ENCODE measurements at regions not wholly inside any gene's neighbourhood (a gene's known extent, or its start where the extent isn't known, plus 50 kb on each side); places are given as distances from the start of the nearest gene placed in this dataset.
A peak's percentile ranks its signal among the peaks of the same experiment; 100 is the strongest.

DNA sequence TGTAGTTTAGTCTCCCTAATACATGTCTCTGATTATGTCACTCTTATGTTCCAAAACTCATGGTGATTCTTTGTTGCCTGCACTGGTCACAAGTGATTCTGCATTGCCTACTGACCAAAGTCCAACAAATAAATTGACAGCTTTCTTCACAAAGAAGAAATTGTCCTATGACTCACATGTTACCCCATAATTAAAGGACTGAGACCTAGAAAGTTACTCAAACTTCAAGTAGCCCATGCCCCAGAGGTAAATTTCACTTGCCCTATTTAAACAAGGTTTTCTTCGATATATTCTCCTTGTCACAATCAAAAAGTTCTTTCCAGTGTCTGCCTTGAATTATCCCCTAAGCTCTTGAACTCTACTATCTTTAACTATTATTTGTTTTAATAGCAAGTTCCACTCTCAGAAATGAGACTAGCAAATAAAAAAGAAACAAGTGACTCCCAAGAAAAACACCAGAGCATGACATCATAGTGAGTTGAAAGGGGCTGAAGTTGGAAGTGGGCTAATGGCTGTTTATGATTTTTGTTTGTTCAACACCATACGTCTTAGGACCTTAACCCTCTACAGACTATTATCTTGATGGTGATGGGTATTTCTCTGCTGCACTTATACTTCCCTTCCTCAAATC lies 94.5 kb upstream of the BLID start:
- H3K27me3 Mint-ChIP-seq, result peaks cover 9% of the 10 kb centered on the region
- H3K27ac Mint-ChIP-seq, result no peak overlapping the region
- no peaks in the 10 kb centered on the region for H3K9me3 Mint-ChIP-seq
- DNase-seq, result no peak
- POLR2A ChIA-PET, result no interaction called here
- CTCF ChIA-PET, result no interaction called here
- H3K4me3 Mint-ChIP-seq, result no peak overlapping the region
- H3K4me1 Mint-ChIP-seq, result no peaks in the 10 kb centered on the region
- no peaks in the 10 kb centered on the region for H3K36me3 Mint-ChIP-seq (ENCODE audit: low read depth)

DNA sequence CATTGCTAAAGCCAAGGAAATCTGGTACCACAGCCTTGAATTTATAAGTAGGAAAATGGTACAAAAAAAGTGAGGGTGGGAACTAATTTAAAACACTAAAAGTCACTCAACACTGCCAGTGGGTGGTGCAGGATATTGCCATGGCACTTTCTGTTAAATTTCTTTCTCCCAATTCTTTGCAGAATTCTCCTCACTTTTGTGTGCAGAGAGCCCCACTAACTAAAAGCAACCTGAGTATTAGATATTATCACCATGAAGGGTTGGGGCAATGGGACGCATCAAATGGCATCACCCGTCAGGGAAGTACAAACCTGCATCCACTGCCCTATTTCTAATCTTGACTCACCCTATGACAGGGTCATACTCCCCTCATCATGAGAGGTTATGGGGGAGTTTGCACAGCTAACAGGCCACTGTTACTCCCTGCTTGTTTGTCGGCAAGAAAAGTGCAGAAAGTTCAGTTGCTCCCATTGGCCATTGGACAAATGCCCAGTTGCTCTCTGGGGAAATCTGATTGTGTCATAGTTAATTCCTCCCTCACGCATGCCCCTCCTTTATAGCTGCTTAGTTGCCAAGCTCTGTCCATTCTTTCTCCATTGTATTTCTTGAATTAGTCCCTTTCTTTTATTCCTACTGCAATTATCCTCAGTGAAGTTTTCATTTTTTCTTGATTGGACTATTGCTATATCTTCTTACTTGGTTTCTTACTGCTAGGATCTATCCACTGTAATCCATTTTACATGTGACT lies 93.8 kb upstream of the BLID start:
- POLR2A ChIA-PET, result no interaction called here
- no peaks in the 10 kb centered on the region for H3K4me1 Mint-ChIP-seq
- no peak overlapping the region for H3K27ac Mint-ChIP-seq
- no peaks in the 10 kb centered on the region for H3K9me3 Mint-ChIP-seq
- DNase-seq, result no peak
- CTCF ChIA-PET, result no interaction called here
- H3K4me3 Mint-ChIP-seq, result no peak overlapping the region
- peaks cover 10% of the 10 kb centered on the region for H3K27me3 Mint-ChIP-seq
- no peaks in the 10 kb centered on the region for H3K36me3 Mint-ChIP-seq (ENCODE audit: low read depth)

- no peak overlapping the region for H3K27ac Mint-ChIP-seq
- DNase-seq, result no peak
- CTCF ChIA-PET, result no interaction called here
Observed at GRCh38 chr11:122207921-122208764, 92.1 kb upstream of the BLID start.

DNA sequence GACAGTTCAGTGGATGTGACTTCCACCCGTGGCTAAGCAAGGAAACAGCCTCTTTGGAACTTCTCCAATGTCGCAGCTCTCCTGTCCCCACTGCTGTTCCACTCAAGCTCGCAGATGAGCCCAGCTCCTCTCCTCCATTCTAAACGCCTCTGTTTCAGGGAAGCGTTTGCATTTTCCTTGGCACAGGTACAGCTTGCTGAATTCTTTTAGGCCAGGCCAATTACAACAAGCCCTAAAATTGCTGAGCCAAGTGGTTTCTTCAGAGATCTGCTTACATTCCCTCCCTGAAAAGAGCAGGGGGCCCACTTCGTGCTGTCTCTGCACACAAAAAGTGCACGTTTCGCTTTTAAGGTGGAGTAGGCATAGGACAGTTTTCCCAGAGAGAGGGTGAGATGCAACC lies 91.5 kb upstream of the BLID start:
- Mint-ChIP-seq H3K36me3 (ENCODE audit: low read depth) (no peaks in the 10 kb centered on the region), H3K4me1 (no peaks in the 10 kb centered on the region), H3K4me3 (no peak overlapping the region), H3K9me3 (no peaks in the 10 kb centered on the region), H3K27ac (no peak overlapping the region), H3K27me3 (peaks cover 15% of the 10 kb centered on the region)
- POLR2A ChIA-PET, result no interaction called here
- DNase-seq, result no peak
- CTCF ChIA-PET, result no interaction called here

More at GRCh38 chr11:122207921-122208764, 92.1 kb upstream of the BLID start:
- POLR2A ChIA-PET, result no interaction called here
- Mint-ChIP-seq H3K9me3 (no peaks in the 10 kb centered on the region), H3K4me1 (no peaks in the 10 kb centered on the region), H3K36me3 (ENCODE audit: low read depth) (no peaks in the 10 kb centered on the region), H3K27me3 (peaks cover 10% of the 10 kb centered on the region), H3K4me3 (no peak overlapping the region)

GRCh38 chr11:122205036-122205435 lies 89.0 kb upstream of the BLID start:
- ChIA-PET CTCF (interaction anchor here (1.6 kb wide), 1 partner anchor 300 kb away, joined by 3 read pairs; no protein-coding TSS in a partner anchor), POLR2A (no interaction called here)
- H3K27me3 Mint-ChIP-seq, result peaks cover 16% of the 10 kb centered on the region
- no peaks in the 10 kb centered on the region for H3K36me3 Mint-ChIP-seq (ENCODE audit: low read depth)
- no peaks in the 10 kb centered on the region for H3K9me3 Mint-ChIP-seq
- H3K4me3 Mint-ChIP-seq, result no peak overlapping the region
- no peak for DNase-seq
- H3K4me1 Mint-ChIP-seq, result no peaks in the 10 kb centered on the region
- H3K27ac Mint-ChIP-seq, result no peak overlapping the region

GRCh38 chr11:122204206-122204605 lies 88.2 kb upstream of the BLID start:
- DNase-seq, result no peak
- Mint-ChIP-seq H3K36me3 (ENCODE audit: low read depth) (no peaks in the 10 kb centered on the region), H3K4me3 (no peak overlapping the region), H3K9me3 (no peaks in the 10 kb centered on the region), H3K4me1 (no peaks in the 10 kb centered on the region), H3K27ac (no peak overlapping the region), H3K27me3 (peaks cover 16% of the 10 kb centered on the region)
- ChIA-PET CTCF (interaction anchor here (1.1 to 1.6 kb wide), 4 partner anchors 10 to 547 kb away, joined by 3 to 6 read pairs (median 3); no protein-coding TSS in a partner anchor), POLR2A (no interaction called here)

- H3K27ac Mint-ChIP-seq, result no peak overlapping the region
- no peaks in the 10 kb centered on the region for H3K9me3 Mint-ChIP-seq
- POLR2A ChIA-PET, result interaction anchor here (1.5 kb wide), 1 partner anchor 12 kb away, joined by 6 read pairs; no protein-coding TSS in a partner anchor
- no peaks in the 10 kb centered on the region for H3K36me3 Mint-ChIP-seq (ENCODE audit: low read depth)
- no peak overlapping the region for H3K4me3 Mint-ChIP-seq
- peak; percentile 35 for DNase-seq
- CTCF ChIA-PET, result interaction anchor here (1.1 to 1.7 kb wide), 6 partner anchors 8 to 549 kb away, joined by 3 to 10 read pairs (median 4); no protein-coding TSS in a partner anchor
- no peaks in the 10 kb centered on the region for H3K4me1 Mint-ChIP-seq
- peaks cover 13% of the 10 kb centered on the region for H3K27me3 Mint-ChIP-seq
Observed at GRCh38 chr11:122202951-122203456, 87.0 kb upstream of the BLID start.

- Mint-ChIP-seq H3K27me3 (peaks cover 15% of the 10 kb centered on the region), H3K4me3 (no peak overlapping the region), H3K36me3 (ENCODE audit: low read depth) (no peaks in the 10 kb centered on the region), H3K9me3 (no peaks in the 10 kb centered on the region), H3K27ac (no peak overlapping the region), H3K4me1 (no peaks in the 10 kb centered on the region)
- ChIA-PET POLR2A (interaction anchor here (1.5 kb wide), 1 partner anchor 12 kb away, joined by 6 read pairs; no protein-coding TSS in a partner anchor), CTCF (interaction anchor here (1.1 to 1.7 kb wide), 4 partner anchors 13 to 548 kb away, joined by 3 to 10 read pairs (median 4); no protein-coding TSS in a partner anchor)
- DNase-seq, result no peak
Observed at GRCh38 chr11:122202161-122202950, 86.3 kb upstream of the BLID start.

- Mint-ChIP-seq H3K27ac (no peak overlapping the region), H3K4me3 (no peak overlapping the region), H3K27me3 (peaks cover 11% of the 10 kb centered on the region), H3K4me1 (no peaks in the 10 kb centered on the region), H3K9me3 (no peaks in the 10 kb centered on the region), H3K36me3 (ENCODE audit: low read depth) (no peaks in the 10 kb centered on the region)
- no peak for DNase-seq
- POLR2A ChIA-PET, result no interaction called here
- CTCF ChIA-PET, result interaction anchor here (0.6 kb wide), 2 partner anchors 14 to 546 kb away, joined by 3 read pairs; no protein-coding TSS in a partner anchor
Observed at GRCh38 chr11:122201106-122201505, 85.1 kb upstream of the BLID start.

DNA sequence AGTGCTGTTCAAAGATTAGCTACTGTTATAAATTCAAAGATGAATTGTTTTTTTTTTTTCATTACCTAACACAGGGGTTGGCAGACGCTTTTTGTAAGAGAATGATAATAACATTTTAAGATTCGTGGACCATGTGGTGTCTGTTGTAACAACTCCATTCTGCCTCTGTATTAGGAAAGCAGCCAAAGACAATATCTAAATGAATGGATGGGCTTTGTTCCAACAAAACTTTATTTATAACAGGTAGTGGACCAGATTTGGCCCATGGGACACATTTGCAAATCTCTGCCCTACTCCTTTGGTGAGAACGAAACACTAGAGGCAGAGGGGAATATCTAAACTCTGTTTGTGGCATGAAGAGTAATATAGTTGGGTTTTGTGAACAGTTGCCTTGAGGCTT lies 83.6 kb upstream of the BLID start:
- Mint-ChIP-seq H3K4me3 (no peak overlapping the region), H3K4me1 (no peaks in the 10 kb centered on the region), H3K9me3 (no peaks in the 10 kb centered on the region), H3K27me3 (peaks cover 8% of the 10 kb centered on the region), H3K27ac (no peak overlapping the region), H3K36me3 (ENCODE audit: low read depth) (no peaks in the 10 kb centered on the region)
- DNase-seq, result no peak
- CTCF ChIA-PET, result no interaction called here
- POLR2A ChIA-PET, result no interaction called here

DNA sequence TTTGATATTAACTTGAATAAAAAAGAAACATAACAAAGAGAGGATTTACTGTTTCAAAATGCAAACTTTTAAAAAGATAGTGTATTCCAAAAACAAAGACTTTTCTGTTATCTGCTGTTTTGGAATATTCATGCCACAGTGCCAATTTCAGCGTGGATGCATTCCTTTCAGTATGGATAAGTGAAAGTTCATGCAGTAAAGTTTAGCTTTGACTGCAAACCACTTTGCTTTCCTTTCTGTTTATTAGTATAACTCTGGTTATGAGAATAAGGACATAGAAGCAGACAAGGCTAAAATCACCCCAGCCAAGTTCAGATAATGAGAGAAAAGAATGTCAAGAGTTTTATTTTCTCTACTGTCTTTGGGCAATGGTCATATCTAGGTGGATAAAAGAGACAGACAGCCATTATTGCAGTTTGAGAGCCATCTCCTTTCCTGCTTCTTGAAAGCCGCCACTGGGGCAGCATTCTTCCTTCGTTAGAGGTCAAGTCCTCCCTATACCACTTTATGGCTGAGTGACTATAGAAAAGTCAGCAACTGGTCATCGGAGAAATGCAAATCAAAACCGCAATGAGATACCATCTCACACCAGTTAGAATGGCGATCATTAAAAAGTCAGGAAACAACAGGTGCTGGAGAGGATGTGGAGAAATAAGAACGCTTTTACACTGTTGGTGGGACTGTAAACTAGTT lies 82.4 kb upstream of the BLID start:
- Mint-ChIP-seq H3K4me1 (no peaks in the 10 kb centered on the region), H3K36me3 (ENCODE audit: low read depth) (no peaks in the 10 kb centered on the region), H3K27ac (no peak overlapping the region), H3K27me3 (peaks cover 8% of the 10 kb centered on the region), H3K4me3 (no peak overlapping the region), H3K9me3 (no peaks in the 10 kb centered on the region)
- DNase-seq, result no peak
- ChIA-PET CTCF (no interaction called here), POLR2A (no interaction called here)

Measured in activated CD4-positive, alpha-beta memory T cell treated with anti-CD3 and anti-CD28 coated beads, Interleukin-2, amount 10 ng/mL, durations not matched to agents 7 days and 5 days (primary cell).